Suppressor macrophage treated with lipopolysaccharide for 4 hours (primary cell): ENCODE measurements at regions not wholly inside any gene's neighbourhood (a gene's known extent, or its start where the extent isn't known, plus 50 kb on each side); places are given as distances from the start of the nearest gene placed in this dataset.

Experiments used
- DNase-seq: peaks from one replicate; pipeline ENCODE4 v3.0.0-alpha.2; 2020

- no peak for DNase-seq
Observed at GRCh38 chr5:104187656-104188055, 625.1 kb upstream of the NUDT12 start.

- no peak for DNase-seq
Observed at GRCh38 chr5:104186510-104186909, 623.9 kb upstream of the NUDT12 start.

- no peak for DNase-seq
Observed at GRCh38 chr5:104186100-104186499, 623.5 kb upstream of the NUDT12 start.

- DNase-seq, result no peak
Observed at GRCh38 chr5:104184264-104184663, 621.7 kb upstream of the NUDT12 start.

GRCh38 chr5:104178829-104179456 is 616.4 kb upstream of the NUDT12 start:
- DNase-seq, result peak; percentile 20

GRCh38 chr5:104178066-104178465 is 615.5 kb upstream of the NUDT12 start:
- no peak for DNase-seq

- DNase-seq, result no peak
Observed at GRCh38 chr5:104177651-104178050, 615.1 kb upstream of the NUDT12 start.

GRCh38 chr5:104172976-104173375 is 610.4 kb upstream of the NUDT12 start:
- DNase-seq, result no peak

- no peak for DNase-seq
Observed at GRCh38 chr5:104171958-104172690, 609.5 kb upstream of the NUDT12 start.

- DNase-seq, result no peak
Observed at GRCh38 chr5:104170926-104171325, 608.3 kb upstream of the NUDT12 start.

- DNase-seq, result no peak
Observed at GRCh38 chr5:104146652-104147051, 584.1 kb upstream of the NUDT12 start.

- no peak for DNase-seq
Observed at GRCh38 chr5:104139840-104140239, 577.3 kb upstream of the NUDT12 start.

GRCh38 chr5:104130320-104130719 is 567.7 kb upstream of the NUDT12 start:
- DNase-seq, result no peak

- DNase-seq, result no peak
Observed at GRCh38 chr5:104128348-104128747, 565.8 kb upstream of the NUDT12 start.

- DNase-seq, result no peak
Observed at GRCh38 chr5:104126980-104127379, 564.4 kb upstream of the NUDT12 start.

GRCh38 chr5:104119529-104119928 is 556.9 kb upstream of the NUDT12 start:
- DNase-seq, result no peak

- DNase-seq, result peak; percentile 1
Observed at GRCh38 chr5:104111632-104112031, 549.0 kb upstream of the NUDT12 start.

- DNase-seq, result no peak
Observed at GRCh38 chr5:104096451-104096850, 533.9 kb upstream of the NUDT12 start.

- DNase-seq, result no peak
Observed at GRCh38 chr5:104095527-104095926, 532.9 kb upstream of the NUDT12 start.

GRCh38 chr5:104088876-104089778 is 526.5 kb upstream of the NUDT12 start:
- DNase-seq, result no peak

- DNase-seq, result no peak
Observed at GRCh38 chr5:104084896-104085295, 522.3 kb upstream of the NUDT12 start.

GRCh38 chr5:104082754-104083153 is 520.2 kb upstream of the NUDT12 start:
- no peak for DNase-seq

GRCh38 chr5:104081232-104081631 is 518.6 kb upstream of the NUDT12 start:
- DNase-seq, result no peak
